ENCODE measurements at regions not wholly inside any gene's neighbourhood (a gene's known extent, or its start where the extent isn't known, plus 50 kb on each side); places are given as distances from the start of the nearest gene placed in this dataset.

- FAIRE-seq (no peak), DNase-seq (ENCODE audit: low read depth) (peak; percentile 78)
- Histone ChIP-seq H3K27me3 (ENCODE audit: control insufficient read depth, insufficient read depth, low read length) (no peaks in the 10 kb centered on the region), H3K4me3 (ENCODE audit: low read depth, low read length) (no peak overlapping the region), H3K36me3 (ENCODE audit: control insufficient read depth, insufficient read depth, low read length) (no peaks in the 10 kb centered on the region)
- TF ChIP-seq CTCF (IDR thresholded peaks at IDR 0.05; ENCODE audit: insufficient read depth, low read length, severe bottlenecking) = no peak
These were observed 130.3 kb upstream of the ARID2 start for GRCh38 chr12:45599196-45599595.

GRCh38 chr12:45601390-45601789, 128.1 kb upstream of the ARID2 start:
- no peak for TF ChIP-seq CTCF (IDR thresholded peaks at IDR 0.05; ENCODE audit: insufficient read depth, low read length, severe bottlenecking)
- FAIRE-seq (no peak), DNase-seq (ENCODE audit: low read depth) (no peak)
- Histone ChIP-seq H3K4me3 (ENCODE audit: low read depth, low read length) (no peak overlapping the region), H3K36me3 (ENCODE audit: control insufficient read depth, insufficient read depth, low read length) (no peaks in the 10 kb centered on the region), H3K27me3 (ENCODE audit: control insufficient read depth, insufficient read depth, low read length) (no peaks in the 10 kb centered on the region)

GRCh38 chr12:45601888-45602287, 127.6 kb upstream of the ARID2 start:
- Histone ChIP-seq H3K4me3 (ENCODE audit: low read depth, low read length) (no peak overlapping the region), H3K36me3 (ENCODE audit: control insufficient read depth, insufficient read depth, low read length) (no peaks in the 10 kb centered on the region), H3K27me3 (ENCODE audit: control insufficient read depth, insufficient read depth, low read length) (no peaks in the 10 kb centered on the region)
- no peak for FAIRE-seq
- TF ChIP-seq CTCF (IDR thresholded peaks at IDR 0.05; ENCODE audit: insufficient read depth, low read length, severe bottlenecking) = no peak
- no peak for DNase-seq (ENCODE audit: low read depth)

- FAIRE-seq (no peak), DNase-seq (ENCODE audit: low read depth) (no peak)
- Histone ChIP-seq H3K4me3 (ENCODE audit: low read depth, low read length) (no peak overlapping the region), H3K27me3 (ENCODE audit: control insufficient read depth, insufficient read depth, low read length) (no peaks in the 10 kb centered on the region), H3K36me3 (ENCODE audit: control insufficient read depth, insufficient read depth, low read length) (no peaks in the 10 kb centered on the region)
- no peak for TF ChIP-seq CTCF (IDR thresholded peaks at IDR 0.05; ENCODE audit: insufficient read depth, low read length, severe bottlenecking)
These were observed 123.9 kb upstream of the ARID2 start for GRCh38 chr12:45605624-45606023.

GRCh38 chr12:45611061-45611460, 118.4 kb upstream of the ARID2 start:
- Histone ChIP-seq H3K27me3 (ENCODE audit: control insufficient read depth, insufficient read depth, low read length) (no peaks in the 10 kb centered on the region), H3K36me3 (ENCODE audit: control insufficient read depth, insufficient read depth, low read length) (no peaks in the 10 kb centered on the region), H3K4me3 (ENCODE audit: low read depth, low read length) (no peak overlapping the region)
- no peak for TF ChIP-seq CTCF (IDR thresholded peaks at IDR 0.05; ENCODE audit: insufficient read depth, low read length, severe bottlenecking)
- FAIRE-seq (no peak), DNase-seq (ENCODE audit: low read depth) (no peak)

- Histone ChIP-seq H3K27me3 (ENCODE audit: control insufficient read depth, insufficient read depth, low read length) (no peaks in the 10 kb centered on the region), H3K36me3 (ENCODE audit: control insufficient read depth, insufficient read depth, low read length) (no peaks in the 10 kb centered on the region), H3K4me3 (ENCODE audit: low read depth, low read length) (no peak overlapping the region)
- no peak for TF ChIP-seq CTCF (IDR thresholded peaks at IDR 0.05; ENCODE audit: insufficient read depth, low read length, severe bottlenecking)
- FAIRE-seq = no peak
- no peak for DNase-seq (ENCODE audit: low read depth)
These were observed 118.0 kb upstream of the ARID2 start for GRCh38 chr12:45611495-45611894.
